Heart left ventricle (tissue), 16 donors: ENCODE measurements at regions not wholly inside any gene's neighbourhood (a gene's known extent, or its start where the extent isn't known, plus 50 kb on each side); places are given as distances from the start of the nearest gene placed in this dataset.
"Not testable (repeated sequence)": the region's sequence is repeated elsewhere in the genome, so short reads cannot be mapped to it uniquely, and the experiment has no call there.

Experiments
- ATAC-seq, 4 donors: fragments of 200-7000 bp; cut with Tn5 transposase; one replicate each; pipeline ENCODE4 v1.9.1; 2020 to 2022; ENCODE audit warnings: moderate library complexity in 4 of 4, mild to moderate bottlenecking in 3 of 4, moderate number of reproducible peaks in 1 of 4
- DNase-seq, 5 donors: peaks; one replicate each; pipeline ENCODE4 v3.0.0-alpha.2; 2020
- H3K27ac ChIP-seq, 12 donors: fragments of 200-600 bp; sonication (generic) in 4 of 12; one replicate each; pipeline versions ENCODE4 v1.5.0 to v1.8.0; 2016 to 2022; ENCODE audit warnings: mild to moderate bottlenecking in 2 of 12
- H3K27me3 ChIP-seq, 9 donors: fragments of 200-600 bp; sonication (generic) in 2 of 9; one replicate each; pipeline versions ENCODE4 v1.5.1 to v1.8.0; 2016 to 2022; ENCODE audit warnings: mild to moderate bottlenecking in 3 of 9
- H3K36me3 ChIP-seq, 9 donors: fragments of 200-600 bp; sonication (generic) in 2 of 9; one replicate each; pipeline versions ENCODE4 v1.5.0 to v1.8.0; 2018 to 2022; ENCODE audit warnings: mild to moderate bottlenecking in 2 of 9
- H3K4me1 ChIP-seq, 12 donors: fragments of 200-600 bp; sonication (generic) in 4 of 12; one replicate each; pipeline versions ENCODE4 v1.5.0 to v1.8.0; 2016 to 2022; ENCODE audit warnings: mild to moderate bottlenecking in 3 of 12
- H3K4me3 ChIP-seq, 12 donors: fragments of 200-600 bp; sonication (generic) in 4 of 12; one replicate each; pipeline versions ENCODE4 v1.5.0 to v1.8.0; 2017 to 2022; ENCODE audit warnings: mild to moderate bottlenecking in 9 of 12, moderate library complexity in 4 of 12
- H3K9me3 ChIP-seq, 12 donors: fragments of 200-600 bp; sonication (generic) in 4 of 12; one replicate each; pipeline versions ENCODE4 v1.5.0 to v1.8.0; 2016 to 2022; ENCODE audit warnings: mild to moderate bottlenecking in 1 of 12
- POLR2A ChIP-seq, 2 donors: fragments of 450-650 bp; IDR thresholded peaks; one replicate each; pipeline ENCODE4 v1.6.1; 2017; ENCODE audit warnings: antibody characterized with exemption in 2 of 2, mild to moderate bottlenecking in 2 of 2, moderate library complexity in 2 of 2
- WGBS, 4 donors: extraction: QIAGEN DNeasy Blood & Tissue Kit in 2 of 4; methylation state at CpG; one replicate each; pipeline versions ENCODE4 v1.1.5 to v1.1.7; 2013 to 2018; 5-methylcytosine and 5-hydroxymethylcytosine counted together
- intact Hi-C, 10 donors: fragments of 100-400 bp; cut with DNase I; formaldehyde crosslinking; loops; one replicate each; pipeline versions ENCODE4 v1.11.1 to v1.14.2; 2022
- TF ChIP-seq, protein P1 (sequence below), 12 donors: fragments of 200-600 bp; sonication (generic) in 4 of 12; IDR thresholded peaks; one replicate each; pipeline versions ENCODE4 v1.5.0 to v1.8.0; 2018 to 2022; ENCODE audit warnings: antibody characterized with exemption in 12 of 12, mild to moderate bottlenecking in 5 of 12
- donor health status: ischemic (EF 13 %, LVEDD 7.1; RV severe dilation, severe dysfunction).
- donor health status: healthy with polysubstance abuse.
- donor health status: DM: no; HTN: yes; CAD: no.
- donor health status: DM: no; HTN: no; CAD: no.
- donor health status: ischemic (EF 25% LVEDD 6.9; RV normal size, moderate dysfunction).
- donor health status: ischemic (EF 25% LVEDD 5.7; RV mildly dilated, moderate dysfunction).
- donor health status: healthy.
- donor health status: DM: yes; HTN: yes; CAD: no.
- donor health status: ischemic (EF 35%, LVEDD 5.7; RV mildly dilated, moderate dysfunction).
- donor health status: nonischemic (EF 11% LVEDD 7.7; RV severe dilation, severe dysfunction).
- donor health status: DM: yes; HTN: yes; CAD: no.
- donor health status: PGD.
- donor health status: ischemic (EF 29% LVEDD 5.4; RV normal size, mild dysfunction).
- donor health status: nonischemic (EF 23%, LVEDD 6.1; RV moderate dilation, normal function).

DNA sequence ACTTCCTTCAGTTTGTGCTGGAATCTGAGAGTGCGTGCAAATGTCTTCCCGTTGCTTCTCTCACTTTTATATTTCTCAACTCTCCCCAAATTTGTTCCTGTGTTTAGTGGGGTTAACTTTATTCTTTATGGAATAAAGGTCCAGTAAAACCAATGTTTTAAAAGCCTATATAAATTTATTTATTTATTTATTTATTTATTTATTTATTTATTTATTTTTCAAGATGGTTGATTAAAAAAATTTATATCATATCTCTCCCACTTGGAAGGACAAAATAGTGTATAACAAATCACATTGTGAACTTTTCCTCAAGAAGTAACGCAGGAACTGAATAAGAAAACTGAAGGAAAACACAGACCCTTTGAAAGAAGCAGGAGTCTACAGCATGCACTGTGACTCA, 95.3 kb upstream of the ITM2A start:
- Histone ChIP-seq H3K27ac (no peak overlapping the region), H3K4me3 (no peak overlapping the region), H3K4me1 (no peaks in the 10 kb centered on the region), H3K36me3 (no peaks in the 10 kb centered on the region), H3K9me3 (peaks cover 0 to 8% (median 0%) of the 10 kb centered on the region in 12 donors), H3K27me3 (peaks cover 0 to 11% (median 0%) of the 10 kb centered on the region in 9 donors)
- TF ChIP-seq, protein P1, sequence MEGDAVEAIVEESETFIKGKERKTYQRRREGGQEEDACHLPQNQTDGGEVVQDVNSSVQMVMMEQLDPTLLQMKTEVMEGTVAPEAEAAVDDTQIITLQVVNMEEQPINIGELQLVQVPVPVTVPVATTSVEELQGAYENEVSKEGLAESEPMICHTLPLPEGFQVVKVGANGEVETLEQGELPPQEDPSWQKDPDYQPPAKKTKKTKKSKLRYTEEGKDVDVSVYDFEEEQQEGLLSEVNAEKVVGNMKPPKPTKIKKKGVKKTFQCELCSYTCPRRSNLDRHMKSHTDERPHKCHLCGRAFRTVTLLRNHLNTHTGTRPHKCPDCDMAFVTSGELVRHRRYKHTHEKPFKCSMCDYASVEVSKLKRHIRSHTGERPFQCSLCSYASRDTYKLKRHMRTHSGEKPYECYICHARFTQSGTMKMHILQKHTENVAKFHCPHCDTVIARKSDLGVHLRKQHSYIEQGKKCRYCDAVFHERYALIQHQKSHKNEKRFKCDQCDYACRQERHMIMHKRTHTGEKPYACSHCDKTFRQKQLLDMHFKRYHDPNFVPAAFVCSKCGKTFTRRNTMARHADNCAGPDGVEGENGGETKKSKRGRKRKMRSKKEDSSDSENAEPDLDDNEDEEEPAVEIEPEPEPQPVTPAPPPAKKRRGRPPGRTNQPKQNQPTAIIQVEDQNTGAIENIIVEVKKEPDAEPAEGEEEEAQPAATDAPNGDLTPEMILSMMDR (IDR thresholded peaks at IDR 0.05), result no peak
- TF ChIP-seq POLR2A (IDR thresholded peaks at IDR 0.05), result no peak
- DNase-seq, result no peak
- intact Hi-C loops, result no loop called here
- ATAC-seq, result no peak
- 87 to 97% (median 90%) methylated on average over 3 of the region's 3 CpGs for WGBS, 4 donors

DNA sequence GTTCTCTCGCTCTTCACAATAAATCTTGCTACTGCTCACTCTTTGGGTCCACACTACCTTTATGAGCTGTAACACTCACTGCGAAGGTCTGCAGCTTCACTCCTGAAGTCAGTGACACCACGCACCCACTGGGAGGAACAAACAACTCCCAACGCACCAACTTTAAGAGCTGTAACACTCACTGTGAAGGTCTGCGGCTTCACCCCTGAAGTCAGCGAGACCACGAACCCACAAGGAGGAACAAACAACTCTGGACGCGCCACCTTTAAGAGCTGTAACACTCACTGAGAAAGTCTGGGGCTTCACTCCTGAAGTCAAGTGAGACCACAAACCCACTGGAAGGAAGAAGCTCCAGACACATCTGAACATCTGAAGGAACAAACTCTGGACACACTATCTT, 89.5 kb upstream of the ITM2A start:
- ATAC-seq, H3K36me3 ChIP-seq, H3K27me3 ChIP-seq, H3K27ac ChIP-seq, H3K9me3 ChIP-seq, H3K4me3 ChIP-seq, intact Hi-C loops, DNase-seq, H3K4me1 ChIP-seq: not testable (repeated sequence)
- 77 to 94% (median 83%) methylated on average over 9 of the region's 9 CpGs for WGBS, 4 donors

DNA sequence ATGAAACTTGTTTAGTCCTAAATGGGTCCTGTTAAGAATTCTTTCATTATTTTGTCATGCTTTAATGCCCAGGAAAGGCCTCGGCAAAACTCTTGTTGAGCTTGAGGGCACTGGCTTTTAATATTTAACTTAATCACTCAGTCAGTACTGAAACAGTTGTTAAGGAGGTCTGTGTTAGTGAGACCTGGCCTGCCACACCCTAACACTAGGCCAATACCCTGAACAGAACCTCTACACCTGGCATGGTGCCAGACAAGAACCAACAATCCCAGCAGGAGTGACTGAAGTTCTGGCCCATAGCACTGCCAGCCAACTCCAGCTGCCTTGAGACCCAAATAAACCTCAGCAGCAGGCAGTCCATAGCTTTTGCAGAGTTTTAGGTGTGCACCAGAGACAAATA, 85.7 kb upstream of the ITM2A start:
- H3K27ac ChIP-seq, result no peak overlapping the region
- H3K4me3 ChIP-seq, result no peak overlapping the region
- H3K9me3 ChIP-seq, result no peaks in the 10 kb centered on the region
- DNase-seq, result no peak
- H3K27me3 ChIP-seq, result peaks cover 0 to 15% (median 0%) of the 10 kb centered on the region in 9 donors
- no peaks in the 10 kb centered on the region for H3K36me3 ChIP-seq
- WGBS, 4 donors, result 86 to 94% (median 93%) methylated on average over 1 of the region's 1 CpG
- TF ChIP-seq, protein P1 (IDR thresholded peaks at IDR 0.05), result no peak
- TF ChIP-seq POLR2A (IDR thresholded peaks at IDR 0.05), result no peak
- H3K4me1 ChIP-seq, result no peaks in the 10 kb centered on the region
- ATAC-seq, result no peak
- intact Hi-C loops, result loop anchor here in 1 of 10 donors (5.0 kb wide), 1 partner anchor 614 kb away; no protein-coding TSS in a partner anchor

DNA sequence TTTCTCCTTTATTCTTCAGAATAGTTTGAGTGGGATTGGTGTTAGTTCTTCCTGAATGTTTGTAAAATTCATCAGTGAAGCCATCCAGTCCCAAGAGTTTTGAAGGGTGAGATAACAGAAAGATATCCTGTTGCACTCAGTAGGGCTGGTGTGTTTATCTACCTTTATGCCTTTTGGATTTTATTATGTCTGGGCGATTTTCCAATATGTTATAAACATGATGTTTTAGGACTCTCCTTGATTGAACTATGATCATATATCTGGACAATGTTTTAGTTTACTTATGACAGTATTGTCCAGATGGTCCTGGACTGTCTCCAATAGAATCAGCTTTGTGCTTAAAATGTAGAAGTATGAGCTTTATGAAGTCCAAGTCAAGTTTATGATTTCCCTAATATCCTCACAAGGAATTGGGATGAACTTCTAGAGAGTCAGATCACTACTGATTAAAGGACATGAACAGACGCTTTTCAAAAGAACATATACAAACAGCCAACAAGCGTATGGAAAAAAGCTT, 77.6 kb upstream of the ITM2A start:
- no peaks in the 10 kb centered on the region for H3K9me3 ChIP-seq
- TF ChIP-seq, protein P1 (IDR thresholded peaks at IDR 0.05), result no peak
- TF ChIP-seq POLR2A (IDR thresholded peaks at IDR 0.05), result no peak
- H3K27me3 ChIP-seq, result peaks cover 0 to 17% (median 0%) of the 10 kb centered on the region in 9 donors
- no peak overlapping the region for H3K4me3 ChIP-seq
- no peaks in the 10 kb centered on the region for H3K36me3 ChIP-seq
- H3K4me1 ChIP-seq, result no peaks in the 10 kb centered on the region
- DNase-seq, result no peak
- H3K27ac ChIP-seq, result no peak overlapping the region
- ATAC-seq, result no peak
- intact Hi-C loops, result no loop called here
- 57 to 82% (median 74%) methylated on average over 3 of the region's 3 CpGs for WGBS, 4 donors

DNA sequence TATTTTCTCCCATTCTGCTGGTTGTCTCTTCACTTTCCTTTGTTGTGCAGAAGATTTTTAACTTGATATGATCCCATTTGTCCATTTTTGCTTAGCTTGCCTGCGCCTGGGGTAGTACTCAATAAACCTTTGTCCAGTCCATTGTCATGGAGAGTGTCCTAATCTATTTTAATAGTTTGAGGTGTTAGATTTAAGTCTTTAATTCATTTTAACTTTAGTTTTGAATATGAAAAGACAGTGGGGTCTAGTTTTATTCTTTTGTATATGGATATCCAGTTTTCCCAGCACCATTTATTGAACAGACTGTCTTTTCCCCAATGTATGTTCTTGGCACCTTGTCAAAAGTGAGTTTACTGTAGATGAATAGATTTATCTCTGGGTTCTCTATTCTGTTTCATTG, 76.0 kb upstream of the ITM2A start:
- ATAC-seq (no peak), DNase-seq (no peak)
- H3K27ac ChIP-seq, result no peak overlapping the region
- no peaks in the 10 kb centered on the region for H3K4me1 ChIP-seq
- no peaks in the 10 kb centered on the region for H3K36me3 ChIP-seq
- peaks cover 0 to 4% (median 0%) of the 10 kb centered on the region in 9 donors for H3K27me3 ChIP-seq
- intact Hi-C loops, result no loop called here
- 66 to 94% (median 79%) methylated on average over 1 of the region's 1 CpG for WGBS, 4 donors
- H3K4me3 ChIP-seq, result no peak overlapping the region
- no peak for TF ChIP-seq POLR2A (IDR thresholded peaks at IDR 0.05)
- TF ChIP-seq, protein P1 (IDR thresholded peaks at IDR 0.05), result no peak
- no peaks in the 10 kb centered on the region for H3K9me3 ChIP-seq
